ENCODE measurements at regions not wholly inside any gene's neighbourhood (a gene's known extent, or its start where the extent isn't known, plus 50 kb on each side); places are given as distances from the start of the nearest gene placed in this dataset.
"Not testable (repeated sequence)": the region's sequence is repeated elsewhere in the genome, so short reads cannot be mapped to it uniquely, and the experiment has no call there.

- no peak overlapping the region for H3K27ac ChIP-seq (ENCODE audit: extremely low read depth, low read depth, low read length)
- H3K9me3 ChIP-seq (ENCODE audit: control insufficient read depth, insufficient read depth, low read depth, low read length): no peaks in the 10 kb centered on the region
- no peaks in the 10 kb centered on the region for H3K4me1 ChIP-seq (ENCODE audit: control insufficient read depth, insufficient read depth, low read length)
- CTCF ChIA-PET: no interaction called here
- no peak for TF ChIP-seq ZNF214 (tag by site-specific recombination; IDR thresholded peaks at IDR 0.05; ENCODE audit: borderline replicate concordance)
- no peak for TF ChIP-seq ZNF768 (tag by site-specific recombination; IDR thresholded peaks at IDR 0.05)
- H3K4me3 ChIP-seq (ENCODE audit: low read depth, low read length): no peak overlapping the region
- POLR2A ChIA-PET: no interaction called here
- no peaks in the 10 kb centered on the region for H3K36me3 ChIP-seq (ENCODE audit: control insufficient read depth in 2 of 2, insufficient read depth in 1 of 2, low read length in 2 of 2)
Measured at GRCh38 chr6:135606392-135606791, 108.9 kb upstream of the AHI1 start.

GRCh38 chr6:135608031-135608430 lies 110.5 kb upstream of the AHI1 start:
- no peak overlapping the region for H3K27ac ChIP-seq (ENCODE audit: extremely low read depth, low read depth, low read length)
- no peaks in the 10 kb centered on the region for H3K9me3 ChIP-seq (ENCODE audit: control insufficient read depth, insufficient read depth, low read depth, low read length)
- ChIA-PET CTCF (interaction anchor here (1.0 kb wide), 1 partner anchor 72 kb away, joined by 3 read pairs; no protein-coding TSS in a partner anchor), POLR2A (no interaction called here)
- no peaks in the 10 kb centered on the region for H3K36me3 ChIP-seq (ENCODE audit: control insufficient read depth in 2 of 2, insufficient read depth in 1 of 2, low read length in 2 of 2)
- no peaks in the 10 kb centered on the region for H3K4me1 ChIP-seq (ENCODE audit: control insufficient read depth, insufficient read depth, low read length)
- no peak for TF ChIP-seq BCL11A (tag by site-specific recombination; IDR thresholded peaks at IDR 0.05; ENCODE audit: low read depth)
- no peak for TF ChIP-seq ZBTB26 (tag by site-specific recombination; optimal IDR thresholded peaks at IDR 0.05)
- no peak overlapping the region for H3K4me3 ChIP-seq (ENCODE audit: low read depth, low read length)

- POLR2A ChIA-PET; H3K36me3 ChIP-seq (ENCODE audit: control insufficient read depth in 2 of 2, insufficient read depth in 1 of 2, low read length in 2 of 2); CTCF ChIA-PET; H3K9me3 ChIP-seq (ENCODE audit: control insufficient read depth, insufficient read depth, low read depth, low read length); H3K4me3 ChIP-seq (ENCODE audit: low read depth, low read length); H3K27ac ChIP-seq (ENCODE audit: extremely low read depth, low read depth, low read length); H3K4me1 ChIP-seq (ENCODE audit: control insufficient read depth, insufficient read depth, low read length): not testable (repeated sequence)
- TF ChIP-seq ZNF654 (tag by site-specific recombination; IDR thresholded peaks at IDR 0.05; ENCODE audit: low read depth): peak; percentile 24
- peak; percentile 21; the same call in 1 of the 2 replicates for TF ChIP-seq ZNF266 (tag by site-specific recombination; IDR thresholded peaks at IDR 0.05; ENCODE audit: low read depth)
- 0 out of 2 replicates have a peak, but pooled peaks have one; percentile 30 for TF ChIP-seq REST (tag by site-specific recombination; IDR thresholded peaks at IDR 0.05)
- 0 out of 2 replicates have a peak, but pooled peaks have one; percentile 23 for TF ChIP-seq ZNF560 (tag by site-specific recombination; IDR thresholded peaks at IDR 0.05; ENCODE audit: borderline replicate concordance)
- peak; percentile 47; the same call in 1 of the 2 replicates for TF ChIP-seq ZNF664 (tag by site-specific recombination; IDR thresholded peaks at IDR 0.05)
- TF ChIP-seq ZNF555 (tag by site-specific recombination; conservative IDR thresholded peaks at IDR 0.05): peak; percentile 73
- TF ChIP-seq ZNF426 (tag by site-specific recombination; IDR thresholded peaks at IDR 0.05): peak; percentile 74
- TF ChIP-seq ZNF433 (tag by site-specific recombination; IDR thresholded peaks at IDR 0.05; ENCODE audit: low read depth): 0 out of 2 replicates have a peak, but pooled peaks have one; percentile 23
- TF ChIP-seq ZNF292 (tag by site-specific recombination; IDR thresholded peaks at IDR 0.05; ENCODE audit: borderline replicate concordance, low read depth): 0 out of 2 replicates have a peak, but pooled peaks have one; percentile 43
- peak; percentile 69 for TF ChIP-seq ZNF140 (tag by site-specific recombination; IDR thresholded peaks at IDR 0.05)
- peak; percentile 55 for TF ChIP-seq ZNF623 (tag by site-specific recombination; IDR thresholded peaks at IDR 0.05)
- TF ChIP-seq ZBTB11 (tag by site-specific recombination; conservative IDR thresholded peaks at IDR 0.05; ENCODE audit: low read depth): peak; percentile 62
- peak; percentile 63; the same call in 1 of the 2 replicates for TF ChIP-seq ZNF202 (tag by site-specific recombination; IDR thresholded peaks at IDR 0.05; ENCODE audit: borderline replicate concordance)
- TF ChIP-seq ZBTB8A (tag by site-specific recombination; IDR thresholded peaks at IDR 0.05): peak; percentile 52; the same call in 1 of the 2 replicates
- TF ChIP-seq ZNF510 (tag by site-specific recombination; IDR thresholded peaks at IDR 0.05; ENCODE audit: insufficient replicate concordance): peak; percentile 42
- TF ChIP-seq ZNF394 (tag by site-specific recombination; IDR thresholded peaks at IDR 0.05; ENCODE audit: borderline replicate concordance): peak; percentile 87
- 0 out of 2 replicates have a peak, but pooled peaks have one; percentile 21 for TF ChIP-seq ZBTB21 (tag by site-specific recombination; IDR thresholded peaks at IDR 0.05)
Measured at GRCh38 chr6:135610192-135610591, 112.7 kb upstream of the AHI1 start.

All from HEK293 (cell line).